TTC549 (cell line): ENCODE measurements at regions not wholly inside any gene's neighbourhood (a gene's known extent, or its start where the extent isn't known, plus 50 kb on each side); places are given as distances from the start of the nearest gene placed in this dataset.
"Not testable (repeated sequence)": the region's sequence is repeated elsewhere in the genome, so short reads cannot be mapped to it uniquely, and the experiment has no call there.

Experiments
- FAIRE-seq: peaks from 2 replicates; lab custom pipeline; 2012; peaks lifted over from hg19 to GRCh38; lab: Jason Lieb, UNC

DNA sequence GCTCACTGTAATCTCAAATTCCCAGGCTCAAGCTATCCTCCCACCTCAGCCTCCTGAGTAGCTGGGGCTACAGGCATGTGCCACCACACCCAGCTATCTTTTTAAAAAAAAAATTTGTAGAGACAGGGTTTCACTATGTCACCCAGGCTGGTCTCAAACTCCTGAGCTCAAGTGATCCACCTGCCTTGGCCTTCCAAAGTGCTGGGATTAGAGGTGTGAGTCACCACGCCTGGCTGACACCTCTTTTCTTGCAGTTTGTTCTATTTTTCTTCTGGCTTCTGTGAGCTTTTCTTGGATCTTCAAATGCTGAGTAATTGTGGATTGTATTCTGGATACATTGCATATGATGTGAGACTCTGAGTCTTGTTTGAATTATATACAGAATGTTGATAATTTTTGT is 137.3 kb upstream of the GK2 start:
- not testable (repeated sequence) for FAIRE-seq

DNA sequence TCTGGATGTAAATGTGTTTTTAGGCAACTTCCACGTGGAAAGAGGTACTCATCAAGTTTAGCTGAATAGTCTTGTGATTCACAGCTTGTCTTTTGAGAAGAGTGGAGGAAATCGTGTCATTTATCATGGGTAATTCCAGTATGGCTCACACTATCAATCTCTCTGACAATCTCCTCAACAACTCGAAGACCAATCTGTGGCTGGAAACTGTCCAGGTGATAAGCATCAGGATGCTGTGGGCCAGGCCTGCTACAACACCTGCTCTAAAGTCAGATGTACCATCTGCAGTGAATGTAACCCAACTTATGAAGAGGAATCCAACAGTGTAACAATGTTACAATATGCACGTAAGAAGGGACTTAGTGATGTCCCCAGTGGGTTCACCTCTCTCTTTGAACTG is 132.1 kb upstream of the GK2 start:
- no peak for FAIRE-seq

DNA sequence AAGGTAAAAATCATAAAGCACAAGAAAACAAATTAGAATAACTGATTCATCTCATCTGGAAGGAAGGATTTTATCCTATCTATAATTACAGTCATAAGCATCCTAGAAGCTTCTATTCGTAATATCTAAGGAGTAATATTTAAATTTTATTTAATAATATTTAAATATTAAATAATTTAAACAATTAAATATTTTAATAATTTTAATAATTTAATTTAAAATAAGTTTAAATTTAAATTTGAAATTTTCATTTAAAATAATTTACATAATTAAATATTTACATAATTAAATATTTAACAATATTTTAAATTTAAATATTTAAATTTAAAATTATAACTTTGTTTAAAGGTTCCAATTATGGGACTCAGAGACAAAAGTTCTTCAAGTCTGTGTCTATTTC is 127.5 kb upstream of the GK2 start:
- peak; percentile 97 for FAIRE-seq

GRCh38 chr4:79528241-79528706 is 120.2 kb upstream of the GK2 start:
- no peak for FAIRE-seq

- no peak for FAIRE-seq
These were observed 118.9 kb upstream of the GK2 start for GRCh38 chr4:79526641-79527565.

DNA sequence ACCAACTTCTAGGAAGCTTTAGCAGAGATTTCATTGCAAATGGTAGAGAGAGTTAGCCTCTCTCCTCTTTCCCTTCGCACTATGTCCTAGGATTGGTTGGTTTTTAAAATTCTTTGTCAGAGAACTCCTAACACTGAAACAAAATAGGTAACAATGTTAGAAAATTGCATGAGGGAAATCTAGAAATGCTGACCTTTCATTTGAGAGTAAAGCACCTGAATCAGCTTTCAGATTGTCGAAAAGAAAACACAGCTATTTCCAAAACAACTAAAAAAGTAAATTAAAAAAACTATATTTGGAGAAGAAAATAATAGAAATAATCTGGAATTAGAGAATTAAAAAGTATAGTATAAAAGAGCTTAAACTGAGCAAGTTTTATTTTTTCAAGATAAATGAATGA is 108.1 kb upstream of the GK2 start:
- no peak for FAIRE-seq

GRCh38 chr4:79514621-79515329 is 106.7 kb upstream of the GK2 start:
- FAIRE-seq, result no peak

GRCh38 chr4:79513576-79513975 is 105.5 kb upstream of the GK2 start:
- no peak for FAIRE-seq

DNA sequence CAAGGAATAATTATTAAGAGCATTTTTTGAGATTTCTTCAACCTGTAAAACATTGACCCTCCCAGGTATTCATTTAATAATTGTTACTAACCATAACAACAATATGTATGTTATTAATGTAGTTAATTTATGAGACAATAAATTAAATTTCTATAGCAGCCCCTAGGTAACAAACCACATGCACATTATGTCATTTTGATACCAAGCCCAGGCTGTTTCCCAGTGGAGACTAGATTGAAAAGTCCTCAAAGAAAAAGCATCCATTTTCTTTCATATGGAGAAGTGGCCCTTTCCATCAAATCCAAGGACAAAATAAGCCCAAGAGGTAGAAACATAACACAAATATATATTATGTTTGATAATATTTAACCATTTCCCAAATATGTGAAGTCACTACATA is 104.3 kb upstream of the GK2 start:
- FAIRE-seq, result no peak

DNA sequence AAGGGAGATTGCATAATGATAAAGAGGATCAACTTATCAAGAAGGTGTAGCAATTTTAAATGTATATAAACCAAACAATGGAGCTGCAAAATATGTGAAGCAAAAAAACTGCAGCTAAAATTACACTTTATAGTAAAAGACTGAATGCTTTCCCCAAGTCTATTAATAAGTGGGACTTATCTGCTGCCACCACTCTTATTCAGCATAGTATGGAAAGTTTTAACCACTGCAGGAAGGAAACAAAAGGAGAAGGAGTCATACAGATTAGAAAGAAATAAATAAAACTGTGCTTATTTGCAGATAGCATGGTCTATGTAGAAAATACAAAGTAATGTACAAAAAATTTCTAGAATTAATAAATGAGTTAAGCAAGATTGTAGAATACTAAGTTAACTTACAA is 94.1 kb upstream of the GK2 start:
- FAIRE-seq, result no peak

GRCh38 chr4:79498282-79498681 is 90.3 kb upstream of the GK2 start:
- no peak for FAIRE-seq

DNA sequence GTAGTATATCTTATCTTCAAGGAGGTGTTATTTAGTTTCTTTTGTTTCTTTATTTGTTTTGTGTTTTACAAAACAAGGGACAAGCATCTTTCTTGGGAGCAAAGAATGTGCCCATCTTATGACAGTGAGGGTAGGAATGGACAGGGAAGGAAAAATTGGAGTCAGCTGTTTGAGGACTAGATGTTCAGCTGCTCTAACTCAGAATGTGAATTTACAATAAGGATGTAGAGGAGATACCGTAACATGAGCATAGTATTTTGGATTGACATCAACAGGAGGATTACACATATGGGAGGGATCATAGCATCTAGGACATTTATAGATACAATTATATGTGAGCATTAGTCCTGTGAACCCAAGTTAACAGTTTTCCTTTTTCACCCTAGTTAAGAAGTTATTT is 89.0 kb upstream of the GK2 start:
- no peak for FAIRE-seq

DNA sequence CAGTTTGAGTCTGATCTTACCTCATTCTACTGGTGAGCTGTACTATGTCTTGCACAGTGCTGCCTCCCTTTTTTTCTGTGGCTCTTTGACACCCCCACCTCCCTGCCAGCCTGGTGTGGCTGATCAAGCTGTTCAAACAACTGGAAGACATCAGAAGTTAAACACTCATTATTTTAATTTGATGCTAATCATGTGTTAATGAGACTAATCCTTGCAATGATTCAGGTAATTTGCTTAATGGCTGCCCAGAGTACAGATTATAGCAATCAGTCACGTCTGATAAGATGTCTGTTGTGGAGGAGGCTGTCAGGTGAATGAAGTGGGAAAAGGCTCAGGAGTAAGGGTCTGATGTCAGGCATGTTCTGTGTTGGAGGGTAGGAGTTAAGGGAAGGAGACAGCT is 87.4 kb upstream of the GK2 start:
- FAIRE-seq, result no peak

DNA sequence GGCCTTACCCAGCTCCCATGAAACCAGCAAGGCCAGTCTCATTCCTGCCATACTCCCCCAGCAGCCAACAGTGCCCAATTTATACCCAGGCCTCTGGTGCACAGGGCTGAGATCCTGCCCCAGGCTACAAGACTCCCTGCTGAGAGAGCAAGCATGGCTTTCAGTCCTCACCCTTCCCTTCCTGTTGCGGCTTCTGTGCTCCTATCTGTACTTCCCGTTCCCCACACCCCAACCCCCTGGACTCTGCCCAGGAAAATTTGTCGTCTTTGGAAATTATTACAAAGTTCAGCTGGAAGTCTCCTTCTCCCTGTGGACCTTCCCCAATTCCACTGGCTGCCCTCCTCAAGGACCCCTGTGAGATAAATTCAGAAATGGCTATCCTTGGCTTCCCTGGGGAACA is 84.1 kb upstream of the GK2 start:
- FAIRE-seq, result no peak

GRCh38 chr4:79489506-79489905 is 81.5 kb upstream of the GK2 start:
- no peak for FAIRE-seq

GRCh38 chr4:79476196-79476595 is 68.2 kb upstream of the GK2 start:
- FAIRE-seq, result no peak

DNA sequence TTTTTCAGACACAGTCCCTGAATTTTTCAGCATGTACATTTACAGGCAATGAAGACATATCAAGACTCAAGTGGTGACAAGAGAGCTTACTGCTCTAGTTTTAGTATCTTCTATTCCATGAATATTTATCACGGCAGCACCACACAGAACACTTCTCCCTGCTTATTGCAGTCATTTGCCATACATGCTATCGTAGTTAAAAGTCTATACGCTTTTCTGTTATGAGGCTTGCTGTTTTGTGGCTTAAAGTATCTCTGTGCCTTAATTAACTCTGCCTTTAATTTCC is 65.4 kb upstream of the GK2 start:
- FAIRE-seq, result no peak

- no peak for FAIRE-seq
These were observed 64.8 kb upstream of the GK2 start for GRCh38 chr4:79472693-79473438.

GRCh38 chr4:79472036-79472435 is 64.0 kb upstream of the GK2 start:
- FAIRE-seq, result no peak

DNA sequence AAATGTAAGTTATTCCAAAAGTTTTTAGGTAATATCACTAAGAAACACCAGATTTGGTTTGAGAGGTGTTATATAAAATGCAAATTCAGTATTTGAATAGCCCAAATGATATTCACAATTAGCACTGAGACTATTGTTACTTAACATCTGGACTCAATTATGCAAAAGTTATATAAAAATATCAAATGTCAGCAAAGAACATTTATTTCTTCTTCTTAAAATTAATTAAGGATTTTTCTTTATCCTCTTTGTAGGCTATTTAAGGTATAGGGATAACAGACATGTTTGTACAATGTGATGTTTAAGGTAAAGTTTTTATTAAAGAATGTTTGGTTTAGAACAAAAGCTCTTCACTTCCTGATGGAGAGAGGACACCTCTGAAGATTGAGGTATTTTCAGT is 63.3 kb upstream of the GK2 start:
- no peak for FAIRE-seq

GRCh38 chr4:79467246-79467932 is 59.4 kb upstream of the GK2 start:
- no peak for FAIRE-seq

GRCh38 chr4:79466621-79467020 is 58.6 kb upstream of the GK2 start:
- no peak for FAIRE-seq
